ENCODE measurements at regions not wholly inside any gene's neighbourhood (a gene's known extent, or its start where the extent isn't known, plus 50 kb on each side); places are given as distances from the start of the nearest gene placed in this dataset.

DNA sequence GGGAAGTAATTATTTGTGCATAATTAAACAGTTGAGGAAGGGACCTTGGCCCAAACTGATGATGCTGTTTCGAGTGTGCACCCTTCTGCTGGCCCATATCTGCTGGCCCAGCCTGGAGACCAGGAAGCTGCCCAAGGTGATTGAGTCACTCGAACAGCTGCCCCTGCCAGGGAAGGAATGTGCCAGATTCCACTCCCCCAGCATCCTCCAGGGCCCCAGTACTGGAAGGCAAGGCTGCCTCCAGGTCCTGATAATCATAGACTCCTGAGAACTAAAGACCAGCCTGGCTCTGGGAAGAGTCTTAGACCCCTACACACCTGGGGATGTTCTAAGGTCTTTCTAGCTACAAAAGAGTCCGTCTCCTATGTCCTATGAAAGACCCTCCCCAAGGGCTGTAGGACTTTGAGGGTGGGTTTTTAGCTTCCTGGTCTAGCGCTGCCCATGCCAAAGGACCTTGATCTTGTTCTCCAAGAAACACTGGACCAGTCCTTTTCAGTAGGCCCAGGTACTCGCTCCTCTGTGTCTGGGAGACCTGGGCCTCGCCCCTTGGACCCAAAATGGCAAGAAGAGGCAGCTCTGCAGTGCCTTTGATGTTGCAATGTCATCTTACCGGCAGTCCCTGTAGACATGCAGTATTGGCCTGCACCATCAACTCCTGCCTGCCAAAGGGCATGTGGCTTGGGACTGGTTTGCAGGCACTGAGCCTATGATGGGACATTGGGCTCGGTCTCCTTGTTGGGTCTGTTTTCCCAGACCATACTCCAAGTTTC is 103.2 kb upstream of the GPR26 start:
- TF ChIP-seq EP300 (IDR thresholded peaks at IDR 0.05) (no peak), POLR2AphosphoS5 (IDR thresholded peaks at IDR 0.05) (no peak)
- TF ChIP-seq, protein P1, sequence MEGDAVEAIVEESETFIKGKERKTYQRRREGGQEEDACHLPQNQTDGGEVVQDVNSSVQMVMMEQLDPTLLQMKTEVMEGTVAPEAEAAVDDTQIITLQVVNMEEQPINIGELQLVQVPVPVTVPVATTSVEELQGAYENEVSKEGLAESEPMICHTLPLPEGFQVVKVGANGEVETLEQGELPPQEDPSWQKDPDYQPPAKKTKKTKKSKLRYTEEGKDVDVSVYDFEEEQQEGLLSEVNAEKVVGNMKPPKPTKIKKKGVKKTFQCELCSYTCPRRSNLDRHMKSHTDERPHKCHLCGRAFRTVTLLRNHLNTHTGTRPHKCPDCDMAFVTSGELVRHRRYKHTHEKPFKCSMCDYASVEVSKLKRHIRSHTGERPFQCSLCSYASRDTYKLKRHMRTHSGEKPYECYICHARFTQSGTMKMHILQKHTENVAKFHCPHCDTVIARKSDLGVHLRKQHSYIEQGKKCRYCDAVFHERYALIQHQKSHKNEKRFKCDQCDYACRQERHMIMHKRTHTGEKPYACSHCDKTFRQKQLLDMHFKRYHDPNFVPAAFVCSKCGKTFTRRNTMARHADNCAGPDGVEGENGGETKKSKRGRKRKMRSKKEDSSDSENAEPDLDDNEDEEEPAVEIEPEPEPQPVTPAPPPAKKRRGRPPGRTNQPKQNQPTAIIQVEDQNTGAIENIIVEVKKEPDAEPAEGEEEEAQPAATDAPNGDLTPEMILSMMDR (IDR thresholded peaks at IDR 0.05), result no peak
